CD4-positive, alpha-beta T cell (primary cell): ENCODE measurements at regions not wholly inside any gene's neighbourhood (a gene's known extent, or its start where the extent isn't known, plus 50 kb on each side); places are given as distances from the start of the nearest gene placed in this dataset.
A peak's percentile ranks its signal among the peaks of the same experiment; 100 is the strongest.

Experiments used
- ATAC-seq: fragments of 200-7000 bp; cut with Tn5 transposase; one replicate; pipeline ENCODE4 v1.10.0; 2022; ENCODE audit warnings: mild to moderate bottlenecking; ENCODE audit not compliant: poor library complexity
- CTCF ChIA-PET: fragments of 350-600 bp; sonication (Branson Sonifier 250); formaldehyde crosslinking; loops from one replicate; lab custom pipeline; 2021; ENCODE audit warnings: antibody characterized with exemption, inconsistent platforms; lab: Charles Lee
- POLR2A ChIA-PET: fragments of 350-600 bp; sonication (Branson Sonifier 250); formaldehyde crosslinking; loops from one replicate; lab custom pipeline; 2021; ENCODE audit warnings: antibody characterized with exemption, inconsistent platforms; lab: Charles Lee
- DNase-seq, 14 experiments: peaks; one replicate each; pipeline ENCODE4 v3.0.0-alpha.2; 2013 to 2020; ENCODE audit warnings: mixed read lengths in 2 of 14
- H3K27ac ChIP-seq, 2 donors: one replicate each; pipeline versions ENCODE4 v1.5.1 to v1.7.0; 2013; ENCODE audit warnings: low read length in 2 of 2, low read depth in 1 of 2, mild to moderate bottlenecking in 1 of 2
- H3K27me3 ChIP-seq, 2 experiments: 1 replicate in 1 of 2; 2 replicates in 1 of 2; pipeline versions ENCODE4 v1.6.1 to v1.7.0; 2013; ENCODE audit warnings: low read length in 2 of 2, control low read depth in 1 of 2, mild to moderate bottlenecking in 1 of 2, moderate library complexity in 1 of 2; ENCODE audit not compliant: insufficient read depth in 2 of 2, control insufficient read depth in 1 of 2
- H3K36me3 ChIP-seq: one replicate; pipeline ENCODE4 v1.6.1; 2013; ENCODE audit warnings: low read length, control low read depth; ENCODE audit not compliant: insufficient read depth
- H3K4me1 ChIP-seq: one replicate; pipeline ENCODE4 v1.6.1; 2013; ENCODE audit warnings: low read length, control low read depth; ENCODE audit not compliant: insufficient read depth
- H3K4me3 ChIP-seq: one replicate; pipeline ENCODE4 v1.5.1; 2013; ENCODE audit warnings: mild to moderate bottlenecking, low read length, moderate library complexity
- H3K9me3 ChIP-seq, 2 experiments: 1 replicate in 1 of 2; 2 replicates in 1 of 2; pipeline versions ENCODE4 v1.6.1 to v1.7.0; 2013; ENCODE audit warnings: low read length in 2 of 2, mild to moderate bottlenecking in 2 of 2, control low read depth in 1 of 2, moderate library complexity in 1 of 2; ENCODE audit not compliant: control insufficient read depth in 1 of 2, insufficient read depth in 1 of 2
- H3K27ac Mint-ChIP-seq: one replicate; pipeline ENCODE4 v1.8.0; 2020; ENCODE audit warnings: mixed read lengths
- H3K27me3 Mint-ChIP-seq: one replicate; pipeline ENCODE4 v1.8.0; 2021; ENCODE audit warnings: mixed read lengths
- H3K36me3 Mint-ChIP-seq: one replicate; pipeline ENCODE4 v1.8.0; 2021; ENCODE audit warnings: low read depth, mixed read lengths
- H3K4me1 Mint-ChIP-seq: one replicate; pipeline ENCODE4 v1.8.0; 2021; ENCODE audit warnings: low read depth, mixed read lengths
- H3K4me3 Mint-ChIP-seq: one replicate; pipeline ENCODE4 v1.8.0; 2020; ENCODE audit warnings: mild to moderate bottlenecking, mixed read lengths
- H3K9me3 Mint-ChIP-seq: one replicate; pipeline ENCODE4 v1.8.0; 2020; ENCODE audit warnings: mixed read lengths
- intact Hi-C, 2 experiments: fragments of 100-400 bp; cut with DNase I in 1 of 2; cut with micrococcal nuclease in 1 of 2; formaldehyde crosslinking; loops; one replicate each; pipeline versions ENCODE4 v1.15.1 to v1.9.0; 2023 to 2025; cut with DNase I, micrococcal nuclease
- TF ChIP-seq, protein P1 (sequence below): fragments of 200-600 bp; IDR thresholded peaks from one replicate; pipeline ENCODE4 v1.8.0; 2022; ENCODE audit warnings: antibody characterized with exemption, mild to moderate bottlenecking

DNA sequence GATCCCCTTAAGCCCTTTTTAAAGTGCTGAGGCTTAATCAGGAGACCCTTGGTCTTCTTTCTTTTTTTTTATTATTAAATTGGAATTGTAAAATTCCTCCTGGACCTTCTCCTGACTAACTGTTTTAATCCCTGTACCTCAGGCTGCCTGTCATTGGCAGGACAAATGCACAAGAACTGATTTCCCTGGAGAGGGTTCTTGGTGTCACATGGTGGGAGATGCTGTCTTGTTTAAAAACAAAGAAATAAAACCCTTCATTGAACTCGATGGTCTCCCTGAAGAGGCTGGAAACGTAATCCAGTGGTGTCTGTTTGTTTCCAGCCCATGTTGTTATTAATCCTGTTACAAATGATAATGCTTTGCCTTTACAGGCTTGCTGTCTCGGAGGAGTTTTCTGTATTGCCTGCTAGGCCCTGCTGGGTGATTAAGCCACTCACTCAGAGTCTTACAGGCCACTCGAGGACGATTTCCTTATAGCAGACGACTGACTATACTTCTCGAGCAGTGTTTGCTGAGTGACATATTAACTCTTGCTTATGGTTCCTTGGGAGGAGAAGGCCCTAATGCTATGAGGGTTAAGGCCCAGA is 100.5 kb upstream of the MGAT5 start:
- DNase-seq (no peak), ATAC-seq (no peak)
- peaks cover 60% of the 10 kb centered on the region for H3K4me1 Mint-ChIP-seq
- TF ChIP-seq, protein P1, sequence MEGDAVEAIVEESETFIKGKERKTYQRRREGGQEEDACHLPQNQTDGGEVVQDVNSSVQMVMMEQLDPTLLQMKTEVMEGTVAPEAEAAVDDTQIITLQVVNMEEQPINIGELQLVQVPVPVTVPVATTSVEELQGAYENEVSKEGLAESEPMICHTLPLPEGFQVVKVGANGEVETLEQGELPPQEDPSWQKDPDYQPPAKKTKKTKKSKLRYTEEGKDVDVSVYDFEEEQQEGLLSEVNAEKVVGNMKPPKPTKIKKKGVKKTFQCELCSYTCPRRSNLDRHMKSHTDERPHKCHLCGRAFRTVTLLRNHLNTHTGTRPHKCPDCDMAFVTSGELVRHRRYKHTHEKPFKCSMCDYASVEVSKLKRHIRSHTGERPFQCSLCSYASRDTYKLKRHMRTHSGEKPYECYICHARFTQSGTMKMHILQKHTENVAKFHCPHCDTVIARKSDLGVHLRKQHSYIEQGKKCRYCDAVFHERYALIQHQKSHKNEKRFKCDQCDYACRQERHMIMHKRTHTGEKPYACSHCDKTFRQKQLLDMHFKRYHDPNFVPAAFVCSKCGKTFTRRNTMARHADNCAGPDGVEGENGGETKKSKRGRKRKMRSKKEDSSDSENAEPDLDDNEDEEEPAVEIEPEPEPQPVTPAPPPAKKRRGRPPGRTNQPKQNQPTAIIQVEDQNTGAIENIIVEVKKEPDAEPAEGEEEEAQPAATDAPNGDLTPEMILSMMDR, result no peak
- POLR2A ChIA-PET, result no interaction called here
- H3K27me3 Mint-ChIP-seq, result no peaks in the 10 kb centered on the region
- Histone ChIP-seq H3K4me1 (peaks cover 28% of the 10 kb centered on the region), H3K4me3 (no peak overlapping the region), H3K9me3 (peaks cover 0 to 15% of the 10 kb centered on the region in 2 experiments), H3K27ac (no peak overlapping the region), H3K27me3 (no peaks in the 10 kb centered on the region), H3K36me3 (peaks cover 44% of the 10 kb centered on the region)
- H3K9me3 Mint-ChIP-seq, result no peaks in the 10 kb centered on the region
- CTCF ChIA-PET, result no interaction called here
- H3K36me3 Mint-ChIP-seq, result peaks cover 52% of the 10 kb centered on the region
- no peak overlapping the region for H3K27ac Mint-ChIP-seq
- intact Hi-C loops, result no loop called here
- H3K4me3 Mint-ChIP-seq, result no peak overlapping the region

DNA sequence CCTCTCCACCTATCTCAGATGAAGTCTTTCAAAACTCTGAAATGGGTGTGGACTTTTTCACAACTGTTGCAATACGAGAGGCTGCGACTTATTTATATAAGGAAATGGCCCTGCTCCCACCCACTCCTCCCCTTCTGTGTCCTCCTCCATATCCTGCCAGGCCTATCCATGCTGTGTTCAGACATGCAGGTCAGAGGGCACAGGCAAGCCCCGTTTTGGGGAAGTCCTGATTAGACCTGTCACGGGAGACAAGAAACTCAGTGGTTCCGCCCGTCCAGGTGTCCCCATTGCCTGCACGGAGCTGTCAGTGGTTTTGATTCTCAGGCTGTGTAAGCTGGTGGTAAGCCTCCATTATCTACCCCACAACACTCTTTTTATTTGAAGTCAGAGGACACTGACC is 99.6 kb upstream of the MGAT5 start:
- H3K36me3 ChIP-seq, result peaks cover 39% of the 10 kb centered on the region
- Mint-ChIP-seq H3K36me3 (peaks cover 51% of the 10 kb centered on the region), H3K4me3 (no peak overlapping the region), H3K27me3 (no peaks in the 10 kb centered on the region), H3K27ac (no peak overlapping the region), H3K4me1 (peaks cover 67% of the 10 kb centered on the region), H3K9me3 (no peaks in the 10 kb centered on the region)
- H3K27ac ChIP-seq, result no peak overlapping the region
- ATAC-seq (no peak), DNase-seq (peak in 2 of 14 experiments; percentile 17 to 20)
- ChIA-PET POLR2A (no interaction called here), CTCF (no interaction called here)
- no peak overlapping the region for H3K4me3 ChIP-seq
- peaks cover 34% of the 10 kb centered on the region for H3K4me1 ChIP-seq
- no peaks in the 10 kb centered on the region for H3K27me3 ChIP-seq
- intact Hi-C loops, result no loop called here
- H3K9me3 ChIP-seq, result peaks cover 0 to 15% of the 10 kb centered on the region in 2 experiments
- TF ChIP-seq, protein P1, result no peak

DNA sequence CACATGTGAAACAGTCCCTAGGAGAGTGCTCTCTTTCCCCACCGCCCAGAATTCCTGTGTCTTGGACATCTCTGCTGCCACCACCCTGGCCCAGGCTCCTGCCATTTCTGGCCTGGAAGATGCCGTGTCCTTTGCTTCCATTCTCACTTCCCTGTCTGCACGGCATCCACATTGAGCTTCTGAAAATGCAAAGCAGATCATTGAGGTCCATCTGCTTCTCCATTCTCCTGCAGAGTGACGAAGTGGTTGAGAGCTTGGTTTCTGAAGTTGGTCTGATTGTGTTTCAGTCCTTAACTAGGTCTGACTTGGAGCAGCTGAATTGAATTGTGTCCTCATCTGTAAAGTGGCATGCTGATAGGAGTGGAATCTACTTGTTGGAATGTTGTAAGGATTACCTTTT is 98.7 kb upstream of the MGAT5 start:
- TF ChIP-seq, protein P1, result no peak

More for the DNA sequence above, 98.7 kb upstream of the MGAT5 start:
- Mint-ChIP-seq H3K36me3 (peaks cover 44% of the 10 kb centered on the region), H3K4me3 (no peak overlapping the region), H3K27ac (peak overlapping the region; percentile 31), H3K27me3 (no peaks in the 10 kb centered on the region), H3K4me1 (peaks cover 65% of the 10 kb centered on the region), H3K9me3 (no peaks in the 10 kb centered on the region)
- POLR2A ChIA-PET, result no interaction called here
- ATAC-seq, result no peak
- peaks cover 33% of the 10 kb centered on the region for H3K36me3 ChIP-seq
- intact Hi-C loops, result no loop called here
- H3K27ac ChIP-seq, result no peak overlapping the region
- DNase-seq, result no peak
- CTCF ChIA-PET, result no interaction called here
- no peak overlapping the region for H3K4me3 ChIP-seq
- H3K27me3 ChIP-seq, result no peaks in the 10 kb centered on the region
- H3K9me3 ChIP-seq, result peaks cover 0 to 15% of the 10 kb centered on the region in 2 experiments
- peaks cover 38% of the 10 kb centered on the region for H3K4me1 ChIP-seq
